ENCODE measurements at regions not wholly inside any gene's neighbourhood (a gene's known extent, or its start where the extent isn't known, plus 50 kb on each side); places are given as distances from the start of the nearest gene placed in this dataset.
"Not testable (repeated sequence)": the region's sequence is repeated elsewhere in the genome, so short reads cannot be mapped to it uniquely, and the experiment has no call there.

DNA sequence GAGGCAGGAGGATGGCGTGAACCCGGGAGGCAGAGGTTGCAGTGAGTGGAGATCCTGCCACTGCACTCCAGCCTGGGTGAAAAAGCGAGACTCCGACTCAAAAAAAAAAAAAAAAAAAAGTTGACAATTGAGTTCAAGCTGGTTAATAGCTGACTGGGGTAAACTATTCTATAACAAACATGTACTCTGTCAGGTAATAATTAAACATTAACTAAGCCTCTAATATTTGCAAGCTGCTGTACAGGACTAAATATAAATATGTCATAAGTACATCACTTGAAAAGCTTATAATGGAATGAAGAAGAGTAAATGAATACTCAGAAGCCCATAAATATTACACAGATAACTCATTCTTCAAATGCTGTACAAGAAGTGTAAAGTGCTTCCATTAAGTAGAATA lies 190.4 kb upstream of the CRIM1 start:
- WGBS, 2 donors: 90 to 94% methylated on average over 4 of the region's 4 CpGs
- ATAC-seq: no peak
- H3K9me3 ChIP-seq: no peaks in the 10 kb centered on the region
- TF ChIP-seq, protein P1, sequence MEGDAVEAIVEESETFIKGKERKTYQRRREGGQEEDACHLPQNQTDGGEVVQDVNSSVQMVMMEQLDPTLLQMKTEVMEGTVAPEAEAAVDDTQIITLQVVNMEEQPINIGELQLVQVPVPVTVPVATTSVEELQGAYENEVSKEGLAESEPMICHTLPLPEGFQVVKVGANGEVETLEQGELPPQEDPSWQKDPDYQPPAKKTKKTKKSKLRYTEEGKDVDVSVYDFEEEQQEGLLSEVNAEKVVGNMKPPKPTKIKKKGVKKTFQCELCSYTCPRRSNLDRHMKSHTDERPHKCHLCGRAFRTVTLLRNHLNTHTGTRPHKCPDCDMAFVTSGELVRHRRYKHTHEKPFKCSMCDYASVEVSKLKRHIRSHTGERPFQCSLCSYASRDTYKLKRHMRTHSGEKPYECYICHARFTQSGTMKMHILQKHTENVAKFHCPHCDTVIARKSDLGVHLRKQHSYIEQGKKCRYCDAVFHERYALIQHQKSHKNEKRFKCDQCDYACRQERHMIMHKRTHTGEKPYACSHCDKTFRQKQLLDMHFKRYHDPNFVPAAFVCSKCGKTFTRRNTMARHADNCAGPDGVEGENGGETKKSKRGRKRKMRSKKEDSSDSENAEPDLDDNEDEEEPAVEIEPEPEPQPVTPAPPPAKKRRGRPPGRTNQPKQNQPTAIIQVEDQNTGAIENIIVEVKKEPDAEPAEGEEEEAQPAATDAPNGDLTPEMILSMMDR (IDR thresholded peaks at IDR 0.05): no peak
- DNase-seq: no peak
- no peaks in the 10 kb centered on the region for H3K36me3 ChIP-seq
- H3K4me1 ChIP-seq: no peaks in the 10 kb centered on the region
- intact Hi-C loops (cut with DNase I): no loop called here
- H3K27me3 ChIP-seq: peaks cover 0 to 15% (median 0%) of the 10 kb centered on the region in 7 donors
- H3K27ac ChIP-seq: no peak overlapping the region
- no peak overlapping the region for H3K4me3 ChIP-seq

DNA sequence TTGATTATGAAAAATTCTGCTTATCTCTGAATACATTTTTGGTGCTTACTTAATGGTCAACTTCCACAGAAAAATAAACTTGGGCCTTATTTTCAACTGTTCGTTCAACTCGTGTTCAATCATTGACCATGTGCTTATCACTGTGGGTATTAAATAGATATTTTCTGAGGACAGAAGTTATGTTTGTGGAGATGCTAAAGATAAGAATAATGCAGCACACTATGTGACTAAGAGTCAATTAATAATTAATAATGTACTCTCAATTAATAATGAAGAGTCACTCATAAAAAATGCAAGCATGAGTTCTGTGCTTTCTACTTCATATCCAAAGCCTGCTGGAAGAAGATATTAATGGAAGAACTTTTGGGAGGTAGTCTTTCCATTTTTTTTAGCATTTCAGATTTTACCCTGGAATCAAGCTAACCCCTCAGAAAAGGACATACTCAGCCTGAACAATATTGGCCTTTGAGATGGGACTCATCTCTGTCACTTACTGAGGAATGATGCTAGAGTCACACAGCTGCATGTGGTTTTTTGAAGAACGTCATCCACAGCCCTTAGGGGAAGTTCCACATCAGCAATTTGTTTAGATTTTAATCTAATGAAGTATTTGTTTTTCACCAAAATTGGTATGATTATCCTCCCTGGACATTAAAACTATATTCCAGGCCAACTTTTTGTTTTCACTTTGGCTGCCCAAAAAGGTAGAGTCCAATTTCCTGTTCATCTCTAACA lies 191.9 kb upstream of the CRIM1 start:
- ATAC-seq (no peak), DNase-seq (no peak)
- Histone ChIP-seq H3K9me3 (no peaks in the 10 kb centered on the region), H3K27ac (no peak overlapping the region), H3K4me3 (no peak overlapping the region), H3K36me3 (no peaks in the 10 kb centered on the region), H3K27me3 (peaks cover 0 to 15% (median 0%) of the 10 kb centered on the region in 7 donors), H3K4me1 (no peaks in the 10 kb centered on the region)
- WGBS, 2 donors: 82 to 84% methylated on average over 3 of the region's 3 CpGs
- intact Hi-C loops (cut with DNase I): no loop called here
- TF ChIP-seq, protein P1 (IDR thresholded peaks at IDR 0.05): no peak

DNA sequence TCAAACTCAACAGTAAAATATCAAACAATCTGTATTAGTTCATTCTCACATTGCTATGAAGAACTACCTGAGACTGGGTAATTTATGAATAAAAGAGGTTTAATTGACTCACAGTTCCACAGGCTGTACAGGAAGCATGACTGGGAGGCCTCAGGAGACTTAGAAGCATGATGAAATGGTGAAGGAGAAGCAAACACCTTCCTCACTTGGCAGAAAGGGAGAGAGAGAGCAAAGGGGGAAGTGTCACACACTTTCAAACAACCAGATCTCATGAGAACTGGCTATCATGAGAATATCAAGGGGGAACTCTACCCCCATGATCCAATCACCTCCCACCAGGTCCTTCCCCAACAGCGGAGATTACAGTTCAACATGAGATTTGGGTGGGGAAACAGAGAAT lies 198.5 kb upstream of the CRIM1 start:
- H3K9me3 ChIP-seq; H3K4me1 ChIP-seq; ATAC-seq; H3K4me3 ChIP-seq; H3K36me3 ChIP-seq; H3K27ac ChIP-seq; H3K27me3 ChIP-seq; intact Hi-C loops (cut with DNase I); DNase-seq: not testable (repeated sequence)
- WGBS, 2 donors: 95 to 100% methylated on average over 1 of the region's 1 CpG

DNA sequence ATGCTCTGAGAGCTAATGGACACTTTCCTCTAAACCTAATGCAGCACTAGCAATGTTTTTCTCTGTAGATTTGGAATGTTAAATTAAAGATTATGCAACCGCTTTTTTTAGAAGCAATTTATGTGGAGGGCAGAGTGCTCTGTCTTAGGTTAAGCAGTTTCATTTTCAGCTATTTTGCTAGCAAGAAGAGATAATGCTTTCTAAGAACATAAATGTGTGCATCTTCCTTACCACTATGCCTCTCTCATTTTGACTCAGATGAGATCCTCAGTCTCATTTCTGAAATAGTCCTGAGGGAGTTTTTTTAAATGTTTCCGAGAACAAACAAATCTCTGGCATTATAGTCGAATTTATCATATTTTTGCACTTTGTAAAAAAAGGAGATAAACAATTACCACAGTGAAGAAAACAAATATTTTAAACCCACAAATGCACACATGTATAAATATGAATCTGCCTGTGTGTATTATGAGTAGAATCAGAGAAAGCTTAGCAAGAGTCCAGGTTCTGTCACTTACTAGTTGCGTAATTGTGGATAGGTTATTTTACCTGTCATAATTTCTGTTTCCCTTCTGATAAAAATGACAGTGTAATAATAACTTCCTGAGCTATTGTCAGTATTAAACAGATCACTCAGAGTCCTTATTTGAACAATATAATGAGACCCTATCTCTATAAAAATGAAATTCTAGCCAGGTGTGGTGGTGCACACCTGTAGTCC lies 207.7 kb upstream of the CRIM1 start:
- H3K4me3 ChIP-seq: no peak overlapping the region
- no peaks in the 10 kb centered on the region for H3K27me3 ChIP-seq
- TF ChIP-seq, protein P1 (IDR thresholded peaks at IDR 0.05): no peak
- H3K4me1 ChIP-seq: no peaks in the 10 kb centered on the region
- no peaks in the 10 kb centered on the region for H3K9me3 ChIP-seq
- H3K36me3 ChIP-seq: no peaks in the 10 kb centered on the region
- WGBS, 2 donors: 79 to 80% methylated on average over 4 of the region's 4 CpGs
- intact Hi-C loops (cut with DNase I): no loop called here
- H3K27ac ChIP-seq: no peak overlapping the region
- DNase-seq (no peak), ATAC-seq (no peak)

DNA sequence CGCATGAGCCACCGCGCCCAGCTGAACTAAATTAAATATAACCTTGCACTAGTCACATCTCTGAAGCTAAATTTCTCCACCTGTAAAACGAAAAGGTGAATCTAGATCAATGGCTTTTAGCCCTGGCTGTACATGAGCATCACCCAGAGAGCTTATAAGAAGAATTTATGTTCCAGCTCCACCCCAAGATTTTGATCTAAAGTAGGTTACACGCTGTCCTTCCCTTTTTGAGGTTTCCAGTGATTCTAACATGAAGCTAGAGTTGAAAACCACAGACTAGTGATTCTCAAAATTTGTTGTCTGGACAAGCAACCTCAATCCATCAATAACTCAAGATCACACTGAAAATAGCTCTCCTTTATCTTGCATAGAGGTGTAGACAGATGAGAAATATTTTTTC lies 208.8 kb upstream of the CRIM1 start:
- no peak for DNase-seq

More for the DNA sequence above, 208.8 kb upstream of the CRIM1 start:
- intact Hi-C loops (cut with DNase I): no loop called here
- TF ChIP-seq, protein P1 (IDR thresholded peaks at IDR 0.05): no peak
- Histone ChIP-seq H3K9me3 (no peaks in the 10 kb centered on the region), H3K4me3 (no peak overlapping the region), H3K36me3 (no peaks in the 10 kb centered on the region), H3K4me1 (no peaks in the 10 kb centered on the region), H3K27me3 (no peaks in the 10 kb centered on the region), H3K27ac (no peak overlapping the region)
- no peak for ATAC-seq
- whole genome bisulfite sequencing, 2 donors: 87 to 88% methylated on average over 5 of the region's 5 CpGs

Data from heart right ventricle (tissue), 16 donors.